ENCODE measurements at regions not wholly inside any gene's neighbourhood (a gene's known extent, or its start where the extent isn't known, plus 50 kb on each side); places are given as distances from the start of the nearest gene placed in this dataset.
"Not testable (repeated sequence)": the region's sequence is repeated elsewhere in the genome, so short reads cannot be mapped to it uniquely, and the experiment has no call there.

DNA sequence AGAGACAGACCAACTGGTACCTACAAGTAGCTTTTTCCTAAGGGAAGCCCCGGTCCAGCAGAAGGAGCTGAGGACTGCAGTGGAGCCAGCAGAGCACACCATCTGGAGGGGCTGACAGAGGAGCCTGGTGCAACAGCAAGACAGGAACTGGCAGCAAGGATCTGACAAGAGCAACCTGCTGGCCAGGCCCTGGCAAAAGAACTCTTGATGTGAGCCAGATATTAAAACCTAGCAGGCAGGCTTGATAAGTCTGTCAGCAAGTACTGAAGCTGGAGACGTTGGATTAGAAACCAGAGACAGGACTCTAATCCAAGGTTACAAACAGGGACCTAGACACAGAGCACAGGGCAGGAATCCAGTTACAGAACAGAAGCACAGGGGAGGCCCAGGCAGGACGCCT, 260.7 kb upstream of the MGAT5 start:
- Mint-ChIP-seq H3K4me3 (no peak overlapping the region), H3K4me1 (ENCODE audit: low read depth) (no peaks in the 10 kb centered on the region), H3K9me3 (no peaks in the 10 kb centered on the region), H3K27ac (no peak overlapping the region), H3K27me3 (peaks cover 12% of the 10 kb centered on the region), H3K36me3 (ENCODE audit: low read depth) (no peaks in the 10 kb centered on the region)
- intact Hi-C loops (cut with micrococcal nuclease): no loop called here

DNA sequence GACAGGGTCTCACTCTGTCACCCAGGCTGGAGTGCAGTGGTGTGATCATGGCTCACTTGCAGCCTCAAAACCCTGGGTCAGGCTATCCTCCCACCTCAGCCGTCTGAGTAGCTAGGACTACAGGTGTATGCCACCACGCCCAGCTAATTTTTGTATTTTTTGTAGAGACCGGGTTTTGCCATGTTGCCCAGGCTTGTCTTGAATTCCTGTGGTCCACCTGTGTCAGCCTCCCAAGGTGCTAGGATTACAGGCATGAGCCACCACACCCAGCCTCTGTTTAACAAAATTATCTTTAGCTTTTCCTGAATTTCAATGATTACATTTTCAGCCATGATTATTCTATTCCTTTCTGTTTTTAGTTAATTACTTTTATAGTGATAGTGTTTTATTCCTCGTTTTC, 255.1 kb upstream of the MGAT5 start:
- H3K4me3 Mint-ChIP-seq; H3K9me3 Mint-ChIP-seq; H3K27ac Mint-ChIP-seq; H3K4me1 Mint-ChIP-seq (ENCODE audit: low read depth); H3K36me3 Mint-ChIP-seq (ENCODE audit: low read depth); intact Hi-C loops (cut with micrococcal nuclease); H3K27me3 Mint-ChIP-seq: not testable (repeated sequence)

DNA sequence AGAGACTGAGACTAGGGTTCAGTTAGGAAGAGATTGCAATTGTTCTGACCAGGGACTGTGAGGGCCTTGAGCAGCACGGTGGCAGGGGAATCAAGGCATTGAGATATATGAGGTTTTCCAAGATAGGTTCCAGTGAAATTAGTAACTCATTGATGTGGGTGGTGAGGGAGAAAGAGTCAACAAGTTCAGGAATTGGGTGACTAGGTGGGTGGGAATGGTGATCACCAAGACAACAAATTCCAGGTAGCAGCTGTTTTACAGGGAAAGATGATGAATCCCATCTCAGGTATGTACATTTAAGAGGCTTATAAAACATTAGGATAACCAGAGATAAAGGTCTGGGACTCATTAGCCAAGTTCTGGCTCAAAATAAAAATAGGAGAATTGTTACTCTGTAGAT, 251.5 kb upstream of the MGAT5 start:
- no peak overlapping the region for H3K4me3 Mint-ChIP-seq
- H3K27ac Mint-ChIP-seq: no peak overlapping the region
- H3K9me3 Mint-ChIP-seq: no peaks in the 10 kb centered on the region
- intact Hi-C loops (cut with micrococcal nuclease): no loop called here
- H3K27me3 Mint-ChIP-seq: peaks cover 8% of the 10 kb centered on the region
- no peaks in the 10 kb centered on the region for H3K4me1 Mint-ChIP-seq (ENCODE audit: low read depth)
- H3K36me3 Mint-ChIP-seq (ENCODE audit: low read depth): no peaks in the 10 kb centered on the region

DNA sequence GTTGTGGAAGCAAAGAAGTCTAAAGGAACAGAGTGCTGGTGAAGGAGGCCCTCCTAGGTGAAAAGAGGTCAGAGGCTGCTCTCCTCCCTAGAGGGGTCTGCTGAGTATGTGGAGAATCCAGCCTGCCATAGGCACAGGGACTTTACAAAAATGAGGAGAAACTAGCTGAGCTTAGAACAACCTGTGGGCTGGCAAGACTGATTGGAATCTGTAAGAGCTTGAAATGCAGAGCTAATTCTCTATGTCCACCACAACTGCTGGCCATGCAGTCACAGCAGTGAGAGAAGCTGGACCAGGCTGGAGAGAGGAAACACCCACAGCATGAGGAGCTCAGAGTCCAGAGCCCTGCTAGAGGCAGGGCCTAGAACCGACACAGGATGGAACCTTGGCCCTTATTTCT, 251.0 kb upstream of the MGAT5 start:
- Mint-ChIP-seq H3K27me3 (peaks cover 7% of the 10 kb centered on the region), H3K9me3 (no peaks in the 10 kb centered on the region), H3K4me1 (ENCODE audit: low read depth) (no peaks in the 10 kb centered on the region), H3K4me3 (no peak overlapping the region), H3K27ac (no peak overlapping the region), H3K36me3 (ENCODE audit: low read depth) (no peaks in the 10 kb centered on the region)
- intact Hi-C loops (cut with micrococcal nuclease): no loop called here

DNA sequence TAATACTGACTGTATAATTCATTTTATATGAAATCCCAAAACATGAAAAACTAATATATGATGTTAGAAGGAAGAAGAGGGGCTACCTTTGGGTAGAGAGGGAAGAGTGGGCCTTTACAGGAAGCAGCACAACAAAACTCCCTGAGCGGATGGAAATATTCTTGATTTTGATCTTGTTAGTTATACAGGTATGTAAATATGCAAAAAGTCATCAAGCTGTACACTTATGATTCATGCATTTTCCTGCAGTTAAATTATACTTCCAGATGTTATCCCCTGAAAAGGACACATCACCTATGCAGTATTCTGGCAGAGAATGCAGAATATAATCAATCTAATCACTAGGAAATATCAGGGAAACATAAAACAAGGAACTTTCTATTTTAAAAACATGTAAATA, 249.4 kb upstream of the MGAT5 start:
- H3K9me3 Mint-ChIP-seq: no peaks in the 10 kb centered on the region
- intact Hi-C loops (cut with micrococcal nuclease): no loop called here
- no peaks in the 10 kb centered on the region for H3K36me3 Mint-ChIP-seq (ENCODE audit: low read depth)
- peaks cover 4% of the 10 kb centered on the region for H3K27me3 Mint-ChIP-seq
- no peaks in the 10 kb centered on the region for H3K4me1 Mint-ChIP-seq (ENCODE audit: low read depth)
- no peak overlapping the region for H3K4me3 Mint-ChIP-seq
- no peak overlapping the region for H3K27ac Mint-ChIP-seq

DNA sequence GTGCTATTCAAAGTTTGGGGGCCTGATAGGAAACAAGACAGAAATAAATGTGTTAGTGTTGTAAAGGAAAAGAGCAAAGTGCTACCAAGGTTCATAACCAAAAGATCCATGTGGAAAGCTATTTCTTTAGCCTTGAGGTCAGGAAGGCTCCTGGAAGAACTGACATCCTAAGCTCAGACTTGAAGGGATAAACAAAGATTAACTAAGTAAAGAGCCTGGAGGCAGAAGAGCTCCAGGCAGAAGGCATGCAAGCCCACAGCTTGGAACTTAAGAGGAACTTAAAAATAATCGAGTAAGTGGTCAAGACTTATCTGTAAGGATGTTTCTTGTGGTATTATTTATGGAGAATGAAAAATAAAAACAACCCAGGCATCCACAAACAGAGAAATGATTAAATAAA, 245.0 kb upstream of the MGAT5 start:
- Mint-ChIP-seq H3K27ac (no peak overlapping the region), H3K9me3 (no peaks in the 10 kb centered on the region), H3K36me3 (ENCODE audit: low read depth) (no peaks in the 10 kb centered on the region), H3K27me3 (peaks cover 5% of the 10 kb centered on the region), H3K4me3 (no peak overlapping the region), H3K4me1 (ENCODE audit: low read depth) (no peaks in the 10 kb centered on the region)
- intact Hi-C loops (cut with micrococcal nuclease): no loop called here

DNA sequence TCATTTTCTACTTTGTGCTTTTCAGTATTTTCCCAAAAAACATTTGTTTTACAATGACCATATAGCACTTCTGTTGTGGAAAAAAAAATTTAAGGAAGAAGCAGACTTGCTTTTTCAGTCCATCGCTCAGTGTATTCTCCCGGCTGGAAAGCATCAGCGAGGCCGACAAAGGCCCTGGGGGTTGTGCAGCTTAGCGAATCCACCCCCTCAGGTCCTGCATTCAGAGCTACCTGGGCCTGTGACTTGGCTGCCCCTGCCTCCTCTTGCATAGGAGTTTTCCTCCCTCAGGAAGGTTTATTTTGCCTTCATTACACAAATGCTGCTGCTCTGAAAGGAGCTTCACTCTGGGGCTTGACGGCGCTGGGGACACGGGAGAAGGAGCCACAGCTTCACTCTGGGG, 244.4 kb upstream of the MGAT5 start:
- Mint-ChIP-seq H3K9me3 (no peaks in the 10 kb centered on the region), H3K4me1 (ENCODE audit: low read depth) (no peaks in the 10 kb centered on the region), H3K36me3 (ENCODE audit: low read depth) (no peaks in the 10 kb centered on the region), H3K4me3 (no peak overlapping the region), H3K27me3 (peaks cover 8% of the 10 kb centered on the region), H3K27ac (no peak overlapping the region)
- intact Hi-C loops (cut with micrococcal nuclease): no loop called here

DNA sequence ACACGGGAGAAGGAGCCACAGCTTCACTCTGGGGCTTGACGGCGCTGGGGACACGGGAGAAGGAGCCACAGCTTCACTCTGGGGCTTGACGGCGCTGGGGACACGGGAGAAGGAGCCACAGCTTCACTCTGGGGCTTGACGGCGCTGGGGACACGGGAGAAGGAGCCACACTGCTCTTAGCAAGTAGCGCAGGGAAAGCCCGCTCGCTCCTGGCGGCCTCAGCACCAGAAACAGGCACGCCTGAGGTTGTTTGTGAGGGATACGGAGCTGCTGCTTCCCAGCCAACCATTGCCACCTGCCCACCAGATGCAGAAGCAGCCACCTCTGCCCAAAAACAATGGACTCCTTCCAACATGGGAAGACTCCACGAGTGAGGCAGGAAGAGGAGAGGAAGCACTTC, 244.0 kb upstream of the MGAT5 start:
- H3K27ac Mint-ChIP-seq; H3K4me1 Mint-ChIP-seq (ENCODE audit: low read depth); H3K4me3 Mint-ChIP-seq; H3K27me3 Mint-ChIP-seq; intact Hi-C loops (cut with micrococcal nuclease); H3K36me3 Mint-ChIP-seq (ENCODE audit: low read depth); H3K9me3 Mint-ChIP-seq: not testable (repeated sequence)

DNA sequence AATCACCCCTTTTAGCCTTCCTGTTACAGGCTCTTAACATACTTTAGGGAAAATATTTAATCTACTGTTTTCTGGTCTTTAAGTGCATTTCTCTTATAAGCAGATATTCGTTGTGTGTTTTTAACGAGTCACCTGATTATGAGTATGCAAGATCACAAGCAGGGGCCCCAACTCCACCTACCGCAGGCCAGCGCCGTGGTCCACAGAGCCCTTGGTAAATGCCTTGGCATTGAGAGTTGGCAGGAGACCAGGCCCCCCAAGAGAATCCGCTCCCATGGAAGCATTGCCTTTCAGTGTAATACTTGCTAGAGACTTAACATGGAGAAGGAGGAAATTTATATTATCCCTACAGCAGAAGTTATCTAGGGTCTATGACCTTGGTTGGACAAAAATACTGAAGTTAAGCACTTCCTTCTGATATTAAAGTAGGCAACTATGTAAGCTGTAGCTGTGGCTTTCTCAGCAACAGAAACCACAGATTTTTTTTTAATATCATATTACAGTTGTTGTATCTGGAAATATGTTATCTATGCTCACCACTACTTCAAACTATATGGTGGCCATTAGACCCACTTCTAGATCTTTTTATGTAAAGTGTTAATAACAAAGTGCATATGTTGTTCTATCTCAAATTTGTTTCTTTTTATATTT, 241.8 kb upstream of the MGAT5 start:
- H3K4me3 Mint-ChIP-seq: no peak overlapping the region
- no peaks in the 10 kb centered on the region for H3K4me1 Mint-ChIP-seq (ENCODE audit: low read depth)
- no peaks in the 10 kb centered on the region for H3K36me3 Mint-ChIP-seq (ENCODE audit: low read depth)
- H3K27ac Mint-ChIP-seq: no peak overlapping the region
- H3K27me3 Mint-ChIP-seq: peaks cover 7% of the 10 kb centered on the region
- no peaks in the 10 kb centered on the region for H3K9me3 Mint-ChIP-seq
- intact Hi-C loops (cut with micrococcal nuclease): no loop called here

DNA sequence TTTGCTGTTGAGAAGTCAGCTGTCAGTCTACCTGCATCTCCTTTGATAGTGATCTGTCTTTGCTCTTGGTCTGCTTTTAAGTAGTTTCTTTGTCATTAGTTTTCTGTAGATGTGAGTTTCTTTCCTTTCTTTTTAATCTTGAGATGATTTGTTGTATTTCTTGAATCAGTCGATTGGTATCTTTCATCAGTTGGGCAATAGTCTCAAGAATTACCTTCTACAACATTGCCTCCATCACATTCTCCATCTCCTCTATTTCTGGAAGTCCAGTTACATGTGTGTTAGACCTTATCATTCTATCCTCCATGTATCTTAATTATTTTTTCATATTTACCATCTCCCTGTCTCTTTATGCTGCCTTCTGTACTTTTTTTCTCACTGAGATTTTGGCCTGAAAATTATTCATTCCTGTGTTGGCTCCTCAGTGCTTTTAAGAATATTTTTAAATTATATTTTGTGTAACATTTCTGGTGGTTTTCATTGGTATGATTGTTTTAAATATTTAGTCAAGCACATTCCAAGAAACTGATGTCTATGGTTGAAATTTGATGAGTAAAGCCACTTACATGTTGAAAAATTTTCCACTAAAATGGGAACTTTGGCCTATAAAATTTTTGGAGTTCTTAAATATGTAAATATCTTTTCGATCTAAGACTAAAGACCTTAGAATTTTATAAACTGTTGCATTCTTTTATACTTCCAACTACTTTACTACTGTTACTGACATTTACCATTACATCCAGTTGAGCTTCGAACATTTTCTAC, 239.5 kb upstream of the MGAT5 start:
- Mint-ChIP-seq H3K36me3 (ENCODE audit: low read depth) (no peaks in the 10 kb centered on the region), H3K9me3 (no peaks in the 10 kb centered on the region), H3K4me3 (no peak overlapping the region), H3K27me3 (peaks cover 7% of the 10 kb centered on the region), H3K4me1 (ENCODE audit: low read depth) (no peaks in the 10 kb centered on the region), H3K27ac (no peak overlapping the region)
- intact Hi-C loops (cut with micrococcal nuclease): no loop called here

DNA sequence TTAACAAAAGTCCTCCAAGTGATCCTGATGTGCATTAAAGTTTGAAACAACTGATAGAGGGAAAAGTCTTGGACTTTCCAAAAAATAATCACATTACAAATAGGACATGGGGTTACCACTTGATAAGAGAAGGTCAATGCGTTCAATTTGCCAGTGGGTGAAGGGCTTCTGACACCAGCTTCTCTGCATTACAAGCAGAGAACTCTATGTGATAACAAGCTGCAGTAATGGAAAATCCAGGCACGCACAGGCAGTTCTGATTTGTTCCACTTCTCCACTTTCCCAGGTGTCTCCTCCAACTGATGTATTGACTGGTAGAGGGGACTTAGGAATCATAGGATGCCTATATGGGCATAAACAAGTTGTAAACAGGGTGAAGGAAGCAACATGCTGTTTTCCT, 234.0 kb upstream of the MGAT5 start:
- Mint-ChIP-seq H3K27me3 (peaks cover 24% of the 10 kb centered on the region), H3K4me3 (no peak overlapping the region)

DNA sequence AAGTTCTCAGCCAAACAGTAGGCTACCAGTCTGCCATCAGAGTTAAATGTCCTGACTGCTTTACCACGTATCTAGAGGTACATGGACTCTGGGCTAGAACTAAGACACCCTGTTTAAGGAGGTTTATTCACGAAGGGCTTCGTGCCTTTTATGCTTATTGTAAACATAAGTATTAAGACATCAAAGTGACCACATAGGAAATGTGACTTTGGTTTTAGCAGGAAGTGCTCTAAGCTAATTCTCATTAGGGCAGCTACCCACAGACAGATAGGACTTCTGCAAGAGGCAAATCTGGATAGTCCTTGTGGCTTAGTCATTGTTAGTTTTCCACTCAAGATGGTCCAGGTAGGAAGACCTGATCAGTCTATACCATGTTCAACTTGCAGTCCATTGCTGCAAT, 233.3 kb upstream of the MGAT5 start:
- Mint-ChIP-seq H3K36me3 (ENCODE audit: low read depth) (no peaks in the 10 kb centered on the region), H3K27ac (no peak overlapping the region), H3K4me1 (ENCODE audit: low read depth) (peaks cover 9% of the 10 kb centered on the region), H3K27me3 (peaks cover 26% of the 10 kb centered on the region), H3K4me3 (no peak overlapping the region), H3K9me3 (no peaks in the 10 kb centered on the region)
- intact Hi-C loops (cut with micrococcal nuclease): no loop called here

More for the DNA sequence above, 234.0 kb upstream of the MGAT5 start:
- intact Hi-C loops (cut with micrococcal nuclease): no loop called here
- no peak overlapping the region for H3K27ac Mint-ChIP-seq
- H3K9me3 Mint-ChIP-seq: no peaks in the 10 kb centered on the region
- no peaks in the 10 kb centered on the region for H3K36me3 Mint-ChIP-seq (ENCODE audit: low read depth)
- H3K4me1 Mint-ChIP-seq (ENCODE audit: low read depth): peaks cover 9% of the 10 kb centered on the region

DNA sequence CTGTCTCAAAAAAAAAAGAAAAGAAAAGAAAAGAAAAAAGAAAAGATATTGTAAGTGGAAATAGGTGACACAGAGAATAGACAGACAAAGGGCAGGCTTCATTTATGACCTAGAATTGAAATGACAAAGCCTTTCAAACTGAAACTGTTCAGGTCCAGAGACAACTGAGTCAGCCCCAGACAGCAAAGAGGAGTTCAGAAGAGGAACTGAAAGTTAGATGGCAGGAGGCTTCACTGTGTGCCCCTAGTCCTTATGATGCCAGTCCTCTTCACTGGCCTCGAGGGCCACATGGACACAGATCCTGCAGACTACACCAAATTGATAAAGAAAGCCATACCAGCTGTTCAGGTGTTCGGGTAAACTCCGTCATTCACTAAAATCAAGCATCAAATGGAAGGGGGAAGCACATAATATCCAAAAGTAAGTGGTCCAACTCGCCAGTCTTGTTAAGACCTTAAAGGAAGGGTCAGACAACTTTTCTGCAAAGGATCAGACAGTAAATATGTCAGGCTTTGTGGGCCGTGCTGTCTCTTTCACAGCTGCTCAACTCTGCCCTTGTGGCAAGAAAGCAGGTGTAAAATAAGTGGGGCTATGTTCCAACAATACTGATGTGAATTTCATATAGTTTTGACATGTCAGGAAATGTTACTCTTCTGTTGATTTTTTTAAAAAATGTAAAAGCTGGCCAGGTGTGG, 231.9 kb upstream of the MGAT5 start:
- Mint-ChIP-seq H3K4me1 (ENCODE audit: low read depth) (peaks cover 9% of the 10 kb centered on the region), H3K9me3 (no peaks in the 10 kb centered on the region), H3K27ac (no peak overlapping the region), H3K4me3 (no peak overlapping the region), H3K27me3 (peaks cover 36% of the 10 kb centered on the region), H3K36me3 (ENCODE audit: low read depth) (no peaks in the 10 kb centered on the region)
- intact Hi-C loops (cut with micrococcal nuclease): no loop called here

DNA sequence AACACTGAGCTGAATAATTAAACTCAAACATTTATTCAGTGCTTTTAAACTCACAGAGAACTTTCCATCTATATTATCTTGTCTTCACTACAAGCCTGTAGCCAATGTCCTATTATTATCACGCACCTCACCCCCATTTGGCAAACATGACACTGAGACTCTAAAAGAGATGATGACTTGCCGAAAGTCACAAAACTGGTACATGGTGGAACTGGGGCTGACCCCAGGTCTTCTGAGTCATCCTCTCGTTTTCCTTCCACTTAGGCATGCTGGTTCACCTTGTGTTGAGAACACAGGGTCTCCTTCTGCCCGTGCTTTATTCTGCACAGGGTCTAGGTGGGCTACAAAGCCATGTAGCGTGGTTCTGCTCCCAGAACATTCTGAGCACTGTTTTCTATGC, 230.0 kb upstream of the MGAT5 start:
- Mint-ChIP-seq H3K36me3 (ENCODE audit: low read depth) (no peaks in the 10 kb centered on the region), H3K27me3 (peaks cover 55% of the 10 kb centered on the region), H3K4me3 (no peak overlapping the region), H3K27ac (no peak overlapping the region), H3K4me1 (ENCODE audit: low read depth) (peaks cover 9% of the 10 kb centered on the region), H3K9me3 (no peaks in the 10 kb centered on the region)
- intact Hi-C loops (cut with micrococcal nuclease): no loop called here
